HT-29 (cell line): ENCODE measurements at regions not wholly inside any gene's neighbourhood (a gene's known extent, or its start where the extent isn't known, plus 50 kb on each side); places are given as distances from the start of the nearest gene placed in this dataset.

Experiments used
- DNase-seq: peaks from one replicate; pipeline ENCODE4 v3.0.0-alpha.2; 2015; ENCODE audit warnings: low spot score

DNA sequence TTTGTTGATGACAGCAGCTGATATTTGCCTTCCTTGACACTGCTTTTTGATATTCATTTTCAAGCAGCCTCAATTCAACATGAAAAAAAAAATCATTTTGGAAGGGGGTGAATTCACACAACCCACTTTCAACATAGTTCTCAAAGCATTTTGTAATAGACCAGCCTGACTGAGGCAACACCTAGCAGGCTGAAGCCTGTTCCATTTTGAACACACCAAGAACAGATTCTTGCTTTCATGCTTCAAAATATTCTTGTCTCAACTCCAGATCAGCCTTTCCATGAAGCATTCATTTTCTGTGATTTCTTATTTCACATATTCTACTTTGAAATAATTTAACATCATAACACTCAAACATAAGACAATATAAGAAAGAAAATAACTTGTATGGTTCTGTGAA is 812.6 kb upstream of the POU3F3 start:
- DNase-seq, result no peak

GRCh38 chr2:104043864-104044263 is 810.1 kb upstream of the POU3F3 start:
- peak; percentile 35 for DNase-seq

DNA sequence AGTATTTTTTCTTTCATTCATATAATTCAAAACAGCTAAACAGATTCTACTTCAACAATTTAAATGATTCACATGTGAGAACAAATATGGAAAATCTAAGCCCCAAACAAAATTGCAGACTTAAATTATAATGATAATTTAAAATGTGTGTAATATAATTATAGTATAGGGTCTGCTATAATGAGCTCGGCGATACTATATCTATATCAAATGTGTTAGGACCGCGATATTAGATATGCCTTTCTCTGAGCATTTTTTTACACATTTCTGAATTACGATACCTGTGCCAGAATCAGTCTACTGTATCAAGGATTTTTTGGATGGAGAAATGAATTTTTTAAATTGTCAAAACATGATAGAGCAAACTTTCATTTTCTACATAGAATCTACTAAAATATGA is 808.8 kb upstream of the POU3F3 start:
- DNase-seq, result no peak

- DNase-seq, result no peak
Measured at GRCh38 chr2:104046466-104046865, 807.4 kb upstream of the POU3F3 start.

GRCh38 chr2:104047516-104047915 is 806.4 kb upstream of the POU3F3 start:
- no peak for DNase-seq

- DNase-seq, result no peak
Measured at GRCh38 chr2:104049438-104049837, 804.5 kb upstream of the POU3F3 start.

DNA sequence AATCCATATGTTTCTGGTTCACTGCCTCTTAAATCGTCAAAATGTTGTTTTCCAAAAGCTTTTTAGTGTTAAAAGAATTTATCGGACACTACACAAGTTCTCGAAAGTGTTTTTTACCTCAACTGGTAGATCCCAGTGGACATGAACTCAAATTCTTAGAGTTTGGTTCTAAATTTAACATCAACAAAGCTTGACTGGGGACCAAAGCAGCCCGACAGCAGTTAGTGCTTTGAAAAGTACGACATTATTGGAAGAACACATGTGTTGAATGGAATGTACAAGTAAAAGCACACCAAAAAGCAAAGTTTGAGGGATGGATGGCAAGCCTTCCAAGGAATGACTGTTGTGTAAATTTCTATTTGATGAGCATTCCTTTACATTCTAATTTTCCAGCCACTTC is 803.9 kb upstream of the POU3F3 start:
- no peak for DNase-seq

GRCh38 chr2:104050656-104051242 is 803.2 kb upstream of the POU3F3 start:
- no peak for DNase-seq

GRCh38 chr2:104051766-104052165 is 802.1 kb upstream of the POU3F3 start:
- DNase-seq, result no peak

GRCh38 chr2:104052356-104052755 is 801.6 kb upstream of the POU3F3 start:
- no peak for DNase-seq

GRCh38 chr2:104056451-104056850 is 797.5 kb upstream of the POU3F3 start:
- no peak for DNase-seq

DNA sequence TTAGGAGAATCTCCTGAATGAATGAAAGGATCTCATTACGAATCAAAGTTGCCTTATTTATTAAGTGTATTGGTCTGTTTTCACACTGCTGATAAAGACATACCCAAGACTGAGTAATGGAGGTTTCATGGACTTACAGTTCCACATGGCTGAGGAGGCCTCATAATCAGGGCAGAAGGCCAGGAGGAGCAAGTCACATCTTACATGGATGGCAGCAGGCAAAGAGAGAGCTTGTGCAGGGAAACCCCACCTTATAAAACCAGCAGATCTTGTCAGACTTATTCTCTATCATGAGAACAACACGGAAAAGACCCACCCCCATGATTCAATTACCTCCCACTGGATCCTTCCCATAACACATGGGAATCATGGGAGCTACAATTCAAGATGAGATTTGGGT is 785.2 kb upstream of the POU3F3 start:
- no peak for DNase-seq

GRCh38 chr2:104077573-104077972 is 776.3 kb upstream of the POU3F3 start:
- DNase-seq, result no peak

- peak; percentile 20 for DNase-seq
Measured at GRCh38 chr2:104078431-104079157, 775.3 kb upstream of the POU3F3 start.

GRCh38 chr2:104088745-104089144 is 765.2 kb upstream of the POU3F3 start:
- DNase-seq, result no peak

DNA sequence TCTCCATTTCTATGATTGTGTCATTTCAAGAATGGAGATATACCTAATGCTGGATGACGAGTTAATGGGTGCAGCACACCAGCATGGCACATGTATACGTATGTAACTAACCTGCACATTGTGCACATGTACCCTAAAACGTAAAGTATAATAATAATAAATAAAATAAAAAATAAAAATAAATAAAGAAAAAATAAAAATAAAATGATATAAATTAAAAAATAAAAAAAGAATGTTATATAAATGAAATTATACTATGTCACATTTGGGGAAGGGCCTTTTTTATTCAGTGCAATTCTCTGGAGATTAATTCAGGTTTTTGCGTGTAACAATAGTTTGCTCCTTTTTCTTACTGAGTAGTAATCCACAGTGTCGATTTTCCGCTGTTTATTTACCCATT is 763.5 kb upstream of the POU3F3 start:
- no peak for DNase-seq

- DNase-seq, result no peak
Measured at GRCh38 chr2:104091894-104092293, 762.0 kb upstream of the POU3F3 start.

- DNase-seq, result no peak
Measured at GRCh38 chr2:104092886-104093285, 761.0 kb upstream of the POU3F3 start.

GRCh38 chr2:104102615-104103014 is 751.3 kb upstream of the POU3F3 start:
- no peak for DNase-seq

GRCh38 chr2:104109356-104109755 is 744.6 kb upstream of the POU3F3 start:
- DNase-seq, result no peak

DNA sequence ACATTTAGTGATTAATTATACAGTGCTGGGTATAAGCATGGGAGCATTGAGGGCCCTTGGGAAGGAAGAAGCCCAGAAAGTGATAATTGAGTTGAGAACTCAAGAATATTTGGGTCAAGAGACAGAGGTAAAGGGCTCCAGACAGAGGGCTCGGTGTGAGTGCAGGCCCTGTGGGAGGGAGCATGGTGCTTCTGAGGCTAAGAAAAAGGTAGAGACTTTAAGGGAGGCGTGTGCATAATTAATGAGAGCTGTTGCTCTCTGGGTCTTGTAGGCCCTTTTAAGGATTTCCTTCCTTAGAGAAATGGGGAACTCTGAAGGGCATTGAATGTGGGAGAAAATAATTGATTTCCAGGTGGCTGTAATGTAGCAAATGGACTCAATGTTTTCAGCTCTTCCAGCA is 735.0 kb upstream of the POU3F3 start:
- DNase-seq, result no peak

- no peak for DNase-seq
Measured at GRCh38 chr2:104120171-104120570, 733.7 kb upstream of the POU3F3 start.

DNA sequence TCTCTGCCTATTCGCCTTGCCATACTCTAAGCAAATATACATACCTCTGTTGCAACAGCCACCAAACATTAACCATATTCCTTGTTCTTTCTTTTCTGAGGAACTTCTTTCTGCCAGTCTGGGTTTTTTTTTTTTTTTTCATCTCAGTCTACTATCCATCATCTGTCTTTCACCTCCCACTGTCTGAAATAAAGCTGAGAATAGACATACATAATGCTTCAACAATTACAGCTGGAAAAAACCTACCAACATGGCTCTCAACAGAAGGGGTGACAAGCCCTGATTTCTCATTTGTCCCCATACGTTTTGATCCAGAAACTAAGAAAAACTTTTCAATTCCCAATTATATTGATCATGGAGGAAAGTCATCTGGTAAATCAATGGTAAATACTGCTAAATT is 728.8 kb upstream of the POU3F3 start:
- DNase-seq, result no peak
